ENCODE measurements at regions not wholly inside any gene's neighbourhood (a gene's known extent, or its start where the extent isn't known, plus 50 kb on each side); places are given as distances from the start of the nearest gene placed in this dataset.

- TF ChIP-seq CTCF (IDR thresholded peaks at IDR 0.05) (no peak), ZFX (IDR thresholded peaks at IDR 0.05; ENCODE audit: borderline replicate concordance) (no peak)
These were observed 140.7 kb upstream of the NEDD9 start for GRCh38 chr6:11373208-11373607.
